ENCODE measurements at regions not wholly inside any gene's neighbourhood (a gene's known extent, or its start where the extent isn't known, plus 50 kb on each side); places are given as distances from the start of the nearest gene placed in this dataset.
"Not testable (repeated sequence)": the region's sequence is repeated elsewhere in the genome, so short reads cannot be mapped to it uniquely, and the experiment has no call there.

DNA sequence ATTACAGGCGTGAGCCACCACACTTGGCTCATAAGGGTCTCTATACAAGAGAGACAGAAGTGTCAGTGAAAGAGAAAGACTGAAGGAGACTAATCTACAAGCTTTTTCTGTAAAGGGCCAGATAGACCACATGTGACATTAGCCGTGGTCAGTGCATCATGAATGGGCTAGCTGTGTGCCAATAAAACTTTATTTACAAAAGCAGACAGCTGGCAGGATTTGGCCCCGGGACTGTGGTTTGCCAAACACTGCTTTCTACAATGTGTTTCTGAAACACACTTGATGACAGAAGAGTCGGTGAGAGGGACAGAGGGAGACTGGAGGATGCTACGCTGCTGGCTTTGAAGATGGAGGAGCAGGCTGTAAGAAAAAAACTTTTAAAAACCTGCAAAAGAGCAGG, 285.4 kb downstream of the TFAP2C start:
- ATAC-seq (no peak), DNase-seq (no peak)
- no peak for TF ChIP-seq POLR2A (IDR thresholded peaks at IDR 0.05)
- TF ChIP-seq, protein P1, sequence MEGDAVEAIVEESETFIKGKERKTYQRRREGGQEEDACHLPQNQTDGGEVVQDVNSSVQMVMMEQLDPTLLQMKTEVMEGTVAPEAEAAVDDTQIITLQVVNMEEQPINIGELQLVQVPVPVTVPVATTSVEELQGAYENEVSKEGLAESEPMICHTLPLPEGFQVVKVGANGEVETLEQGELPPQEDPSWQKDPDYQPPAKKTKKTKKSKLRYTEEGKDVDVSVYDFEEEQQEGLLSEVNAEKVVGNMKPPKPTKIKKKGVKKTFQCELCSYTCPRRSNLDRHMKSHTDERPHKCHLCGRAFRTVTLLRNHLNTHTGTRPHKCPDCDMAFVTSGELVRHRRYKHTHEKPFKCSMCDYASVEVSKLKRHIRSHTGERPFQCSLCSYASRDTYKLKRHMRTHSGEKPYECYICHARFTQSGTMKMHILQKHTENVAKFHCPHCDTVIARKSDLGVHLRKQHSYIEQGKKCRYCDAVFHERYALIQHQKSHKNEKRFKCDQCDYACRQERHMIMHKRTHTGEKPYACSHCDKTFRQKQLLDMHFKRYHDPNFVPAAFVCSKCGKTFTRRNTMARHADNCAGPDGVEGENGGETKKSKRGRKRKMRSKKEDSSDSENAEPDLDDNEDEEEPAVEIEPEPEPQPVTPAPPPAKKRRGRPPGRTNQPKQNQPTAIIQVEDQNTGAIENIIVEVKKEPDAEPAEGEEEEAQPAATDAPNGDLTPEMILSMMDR (IDR thresholded peaks at IDR 0.05): no peak
- Histone ChIP-seq H3K4me3 (no peak overlapping the region), H3K27me3 (no peaks in the 10 kb centered on the region), H3K4me1 (peaks cover 53% of the 10 kb centered on the region), H3K9me3 (no peaks in the 10 kb centered on the region), H3K27ac (no peak overlapping the region), H3K36me3 (replicated peaks in 1 of 2; ENCODE audit: insufficient read depth in 1 of 2, low read depth in 2 of 2) (no peaks in the 10 kb centered on the region)
- intact Hi-C loops (cut with DNase I): no loop called here
- WGBS, 2 donors: 75 to 76% methylated on average over 5 of the region's 5 CpGs

DNA sequence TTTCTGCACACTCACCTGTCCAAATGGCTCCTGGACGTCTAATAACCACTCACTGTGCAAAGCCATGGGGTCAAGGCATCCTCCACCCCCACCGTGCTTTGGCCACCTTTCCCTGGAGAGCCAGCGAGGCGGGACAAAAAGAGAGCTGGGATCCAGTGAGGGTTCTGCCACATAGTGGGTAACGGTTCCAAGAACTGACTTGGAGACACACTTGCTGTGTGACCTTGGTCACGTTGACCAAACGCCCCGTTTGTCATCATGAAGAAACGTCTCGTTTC, 287.2 kb downstream of the TFAP2C start:
- Histone ChIP-seq H3K27ac (peak overlapping the region; percentile 54 to 90 (median 75)), H3K36me3 (replicated peaks in 1 of 2; ENCODE audit: insufficient read depth in 1 of 2, low read depth in 2 of 2) (no peaks in the 10 kb centered on the region)
- DNase-seq: peak; percentile 72 to 82 (median 78)

DNA sequence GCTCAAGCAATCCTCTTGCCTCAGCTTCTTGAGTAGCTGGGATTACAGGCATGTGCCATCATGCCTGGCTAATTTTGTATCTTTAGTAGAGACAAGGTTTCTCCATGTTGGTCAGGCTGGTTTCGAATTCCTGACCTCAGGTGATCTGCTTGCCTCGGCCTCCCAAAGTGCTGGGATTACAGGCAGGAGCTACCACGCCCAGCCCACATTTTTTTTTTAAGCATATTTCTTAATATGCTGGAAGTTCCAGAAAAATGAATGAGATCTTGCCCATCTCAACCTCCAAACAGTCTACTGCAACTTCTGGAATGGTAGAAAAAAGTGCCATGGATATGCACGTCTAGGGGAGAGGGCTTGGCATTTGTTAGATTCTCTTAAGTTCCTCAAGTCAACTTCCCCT, 290.9 kb downstream of the TFAP2C start:
- not testable (repeated sequence) for H3K27me3 ChIP-seq, H3K27ac ChIP-seq

More for the DNA sequence above, 287.2 kb downstream of the TFAP2C start:
- no peaks in the 10 kb centered on the region for H3K27me3 ChIP-seq
- peaks cover 48% of the 10 kb centered on the region for H3K4me1 ChIP-seq
- peak; percentile 92 for ATAC-seq
- H3K4me3 ChIP-seq: no peak overlapping the region
- 29 to 33% methylated on average over 10 of the region's 10 CpGs for whole genome bisulfite sequencing, 2 donors
- H3K9me3 ChIP-seq: no peaks in the 10 kb centered on the region
- intact Hi-C loops (cut with DNase I): no loop called here
- TF ChIP-seq, protein P1 (IDR thresholded peaks at IDR 0.05): no peak
- TF ChIP-seq POLR2A (IDR thresholded peaks at IDR 0.05): peak in 1 of 3 donors; percentile 22

DNA sequence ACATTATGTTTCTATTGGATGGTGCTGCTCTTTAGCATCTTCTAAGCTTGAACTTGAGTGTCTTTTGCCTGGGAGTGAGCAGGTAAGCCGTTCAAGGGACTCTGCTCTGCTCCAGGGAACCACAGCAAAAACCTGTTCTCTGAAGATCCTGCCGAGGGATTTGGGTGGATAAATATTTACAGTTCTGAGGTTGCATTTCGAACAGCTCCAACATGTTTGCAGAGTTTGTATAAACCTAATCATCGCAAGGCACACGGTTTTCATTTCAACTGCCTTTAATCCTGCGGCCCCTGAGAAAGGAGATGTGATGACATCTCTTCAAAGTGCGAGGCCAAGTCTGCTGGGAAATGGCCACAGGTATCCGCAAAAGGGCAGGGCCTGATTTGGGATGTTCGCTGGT, 293.4 kb downstream of the TFAP2C start:
- Histone ChIP-seq H3K27me3 (no peaks in the 10 kb centered on the region), H3K4me3 (no peak overlapping the region), H3K4me1 (peaks cover 27% of the 10 kb centered on the region), H3K27ac (no peak overlapping the region), H3K9me3 (no peaks in the 10 kb centered on the region), H3K36me3 (replicated peaks in 1 of 2; ENCODE audit: insufficient read depth in 1 of 2, low read depth in 2 of 2) (no peaks in the 10 kb centered on the region)
- intact Hi-C loops (cut with DNase I): no loop called here
- 57 to 67% methylated on average over 9 of the region's 9 CpGs for WGBS, 2 donors
- DNase-seq (no peak), ATAC-seq (no peak)
- no peak for TF ChIP-seq POLR2A (IDR thresholded peaks at IDR 0.05)

More for the DNA sequence above, 290.9 kb downstream of the TFAP2C start:
- H3K4me1 ChIP-seq: peaks cover 34% of the 10 kb centered on the region
- H3K36me3 ChIP-seq (replicated peaks in 1 of 2; ENCODE audit: insufficient read depth in 1 of 2, low read depth in 2 of 2); ATAC-seq; intact Hi-C loops (cut with DNase I); H3K4me3 ChIP-seq; H3K9me3 ChIP-seq; DNase-seq: not testable (repeated sequence)
- WGBS, 2 donors: 83% methylated on average over 4 of the region's 4 CpGs

DNA sequence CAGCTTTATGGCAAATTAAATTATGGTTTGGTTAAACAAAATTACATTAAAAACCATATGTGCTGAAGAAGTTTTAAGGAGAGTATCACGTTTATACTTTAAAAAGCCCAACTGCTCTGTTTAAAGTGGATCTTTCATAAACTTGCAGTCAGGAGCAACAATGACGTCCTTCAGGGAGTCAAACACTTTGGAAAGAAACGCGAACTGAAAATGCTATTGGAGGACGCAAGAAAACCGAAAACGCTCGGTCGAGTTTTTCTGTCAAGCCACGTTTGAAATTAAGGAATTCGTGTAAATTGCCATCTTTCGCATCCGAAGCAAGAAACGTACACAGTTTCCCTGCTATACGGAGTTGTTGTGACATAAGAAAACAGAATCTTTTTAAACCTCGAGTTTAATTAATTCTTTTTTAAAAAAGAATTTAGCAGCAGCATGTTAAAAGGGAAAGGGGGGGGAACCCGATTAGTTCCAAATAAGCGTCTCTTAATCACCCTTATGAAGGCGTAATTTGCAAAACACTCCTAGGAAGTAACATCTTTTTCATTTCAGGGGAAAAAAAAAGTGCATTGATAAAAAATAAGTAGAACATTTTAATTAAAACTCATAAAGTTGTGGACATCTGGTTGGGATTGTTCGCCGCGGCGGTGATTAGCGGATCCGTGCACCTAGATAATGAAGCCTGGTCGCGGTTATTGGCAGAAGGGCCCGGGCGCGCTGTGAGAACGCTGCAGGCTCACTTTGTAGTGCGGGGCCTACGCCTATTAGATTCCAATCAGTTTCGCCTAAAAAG, 295.4 kb downstream of the TFAP2C start:
- no peaks in the 10 kb centered on the region for H3K36me3 ChIP-seq (replicated peaks in 1 of 2; ENCODE audit: insufficient read depth in 1 of 2, low read depth in 2 of 2)
- no peak for DNase-seq
- no peak for ATAC-seq
- peaks cover 27% of the 10 kb centered on the region for H3K4me1 ChIP-seq
- 19 to 48% methylated on average over 34 of the region's 34 CpGs for WGBS, 2 donors
- no peaks in the 10 kb centered on the region for H3K9me3 ChIP-seq
- H3K4me3 ChIP-seq: no peak overlapping the region
- intact Hi-C loops (cut with DNase I): no loop called here
- H3K27me3 ChIP-seq: no peaks in the 10 kb centered on the region
- no peak overlapping the region for H3K27ac ChIP-seq
- TF ChIP-seq, protein P1 (IDR thresholded peaks at IDR 0.05): no peak
- no peak for TF ChIP-seq POLR2A (IDR thresholded peaks at IDR 0.05)
